MV-4-11 (cell line): ENCODE measurements at regions not wholly inside any gene's neighbourhood (a gene's known extent, or its start where the extent isn't known, plus 50 kb on each side); places are given as distances from the start of the nearest gene placed in this dataset.
"Not testable (repeated sequence)": the region's sequence is repeated elsewhere in the genome, so short reads cannot be mapped to it uniquely, and the experiment has no call there.

ENCODE experiments used
- DNase-seq: peaks from one replicate; lab custom pipeline; 2025; lab: John Stamatoyannopoulos, UW

- DNase-seq = no peak
Measured at GRCh38 chr7:119105381-119105780, 880.9 kb downstream of the ANKRD7 start.

DNA sequence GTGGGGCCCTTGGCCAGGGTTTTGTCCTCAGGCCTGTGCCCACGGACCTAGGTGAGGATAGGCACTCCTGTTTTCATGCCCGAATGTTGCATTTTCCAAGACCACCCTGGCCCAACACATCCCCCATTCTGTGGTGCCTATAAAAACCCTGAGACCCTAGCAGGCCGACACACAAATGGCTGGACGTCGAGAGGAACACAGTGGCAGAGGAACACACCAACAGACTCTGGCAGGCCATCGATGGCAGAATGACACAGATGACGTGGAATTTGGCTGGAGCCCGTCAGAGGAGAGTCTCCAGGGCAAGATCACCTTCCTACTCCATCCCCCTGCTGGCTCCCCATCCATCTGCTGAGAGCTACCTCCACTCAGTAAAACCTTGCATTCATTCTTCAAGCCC is 898.8 kb downstream of the ANKRD7 start:
- no peak for DNase-seq

- DNase-seq = no peak
Measured at GRCh38 chr7:119127706-119128105, 903.2 kb downstream of the ANKRD7 start.

DNA sequence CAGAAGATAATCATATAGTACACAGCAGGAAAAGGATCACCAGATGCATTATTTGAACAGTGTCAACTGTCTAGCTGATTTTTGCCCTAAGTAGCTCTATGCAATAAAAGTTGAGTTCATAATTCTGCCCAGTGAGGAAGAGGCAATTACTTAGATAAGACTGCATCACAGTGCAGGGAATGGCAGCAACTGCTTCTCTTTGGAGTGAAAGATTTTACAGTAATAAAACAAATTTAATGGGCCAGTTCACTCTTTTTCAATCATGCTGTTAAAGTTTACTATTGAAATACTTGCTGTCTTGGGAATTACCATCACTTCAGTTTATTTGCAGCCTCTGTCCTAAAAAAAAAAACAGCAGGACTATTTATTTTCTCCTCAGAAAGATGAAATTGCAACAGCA is 907.9 kb downstream of the ANKRD7 start:
- DNase-seq = no peak

- no peak for DNase-seq
Measured at GRCh38 chr7:119167431-119167830, 942.9 kb downstream of the ANKRD7 start.

DNA sequence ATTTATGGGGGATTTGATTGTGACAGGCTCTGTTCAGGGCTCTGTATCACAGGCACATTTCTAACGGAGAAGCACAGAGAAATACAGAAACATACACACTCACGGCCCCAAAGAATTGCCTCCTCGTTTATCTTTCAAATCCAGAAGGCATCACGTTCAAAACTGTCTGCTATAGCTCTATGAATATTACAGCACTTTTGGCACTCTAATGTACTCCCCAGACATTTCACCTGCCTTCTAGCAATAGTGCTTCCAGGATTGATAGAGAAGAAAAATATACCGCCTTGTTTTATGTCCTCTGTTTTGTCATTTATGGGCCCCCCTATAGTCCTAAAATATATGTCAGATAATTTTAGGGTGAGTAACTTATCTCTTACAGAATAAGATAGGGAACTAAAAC is 947.5 kb downstream of the ANKRD7 start:
- DNase-seq = no peak

GRCh38 chr7:119175911-119176627 is 951.6 kb downstream of the ANKRD7 start:
- peak; percentile 62 for DNase-seq

DNA sequence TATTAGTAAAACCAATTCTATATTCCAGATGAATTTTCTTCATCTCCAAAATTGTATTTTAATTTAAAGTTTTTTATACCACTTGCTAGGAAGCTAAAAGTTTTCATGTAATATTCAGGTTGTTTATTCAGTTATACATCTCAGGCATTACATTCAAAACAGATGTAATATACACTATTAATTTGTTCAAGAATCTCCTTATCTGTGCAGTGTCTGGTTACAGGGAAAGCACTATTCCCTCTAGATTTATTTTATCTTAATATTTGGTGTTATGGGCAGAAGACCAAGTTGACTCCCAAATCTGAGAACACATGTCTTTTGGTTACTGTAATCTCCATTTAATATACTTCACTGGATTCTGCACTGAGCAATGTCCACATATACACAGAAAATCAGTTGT is 953.4 kb downstream of the ANKRD7 start:
- DNase-seq = no peak

- DNase-seq = no peak
Measured at GRCh38 chr7:119184124-119184788, 959.8 kb downstream of the ANKRD7 start.

GRCh38 chr7:119196183-119196582 is 971.7 kb downstream of the ANKRD7 start:
- no peak for DNase-seq

- DNase-seq = no peak
Measured at GRCh38 chr7:119197172-119197876, 972.8 kb downstream of the ANKRD7 start.

DNA sequence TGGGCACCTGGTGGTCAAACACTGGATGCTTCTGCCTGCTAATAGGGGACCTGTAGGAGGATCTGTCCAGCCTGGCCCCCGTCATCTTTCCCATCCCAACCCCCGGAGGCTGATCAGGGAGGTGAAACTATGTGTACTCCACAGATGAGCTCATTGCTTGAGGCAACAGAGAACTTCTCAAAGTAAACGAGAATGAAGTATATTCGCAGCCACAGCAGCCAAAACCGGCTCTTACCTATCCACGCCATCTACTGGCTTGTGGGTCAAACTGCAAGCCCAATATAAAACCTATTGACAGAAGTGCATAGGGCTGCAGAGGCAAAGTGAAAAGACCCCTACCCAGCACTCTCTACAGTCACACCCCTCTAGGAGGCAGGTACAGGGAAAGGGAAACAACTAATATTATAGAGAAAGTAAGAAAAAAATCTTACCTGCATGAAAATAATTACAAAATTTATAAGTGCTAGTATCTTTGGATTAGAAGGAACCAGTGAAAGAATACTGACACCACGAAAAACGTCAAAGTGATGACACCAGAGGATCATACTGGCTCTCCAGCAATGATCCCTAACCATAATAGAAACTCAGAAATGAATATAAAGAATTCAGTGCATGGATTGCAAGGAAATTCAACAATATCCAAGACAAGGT is 973.5 kb downstream of the ANKRD7 start:
- peak; percentile 58 for DNase-seq

GRCh38 chr7:119219663-119220062 is 995.2 kb downstream of the ANKRD7 start:
- no peak for DNase-seq

GRCh38 chr7:119223930-119224329 is 999.4 kb downstream of the ANKRD7 start:
- DNase-seq = no peak

- no peak for DNase-seq
Measured at GRCh38 chr7:119228482-119228881, 1004.0 kb downstream of the ANKRD7 start.

GRCh38 chr7:119232091-119232490 is 1007.6 kb downstream of the ANKRD7 start:
- DNase-seq = no peak

DNA sequence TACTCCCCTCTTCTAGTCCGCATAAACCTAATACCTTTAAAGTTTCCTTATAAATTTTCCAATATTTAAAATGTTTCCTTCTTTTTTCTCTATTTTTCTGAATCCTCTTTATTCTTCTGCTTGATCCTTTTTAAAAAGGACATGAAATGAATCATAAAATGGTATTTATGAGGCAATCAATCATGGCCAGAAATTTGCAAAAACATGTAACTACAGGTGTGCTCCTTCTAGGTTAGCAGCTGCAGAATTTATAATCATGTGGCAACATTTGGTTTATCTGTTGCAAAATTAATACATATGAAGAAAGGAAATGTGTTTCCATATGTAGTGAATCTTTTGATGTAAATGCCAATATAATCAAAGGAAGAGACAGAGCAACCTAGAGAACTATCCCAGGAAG is 1008.5 kb downstream of the ANKRD7 start:
- no peak for DNase-seq

GRCh38 chr7:119252962-119253361 is 1020.0 kb upstream of the KCND2 start:
- DNase-seq = no peak

GRCh38 chr7:119254742-119255141 is 1018.2 kb upstream of the KCND2 start:
- no peak for DNase-seq

- no peak for DNase-seq
Measured at GRCh38 chr7:119256001-119256400, 1017.0 kb upstream of the KCND2 start.

DNA sequence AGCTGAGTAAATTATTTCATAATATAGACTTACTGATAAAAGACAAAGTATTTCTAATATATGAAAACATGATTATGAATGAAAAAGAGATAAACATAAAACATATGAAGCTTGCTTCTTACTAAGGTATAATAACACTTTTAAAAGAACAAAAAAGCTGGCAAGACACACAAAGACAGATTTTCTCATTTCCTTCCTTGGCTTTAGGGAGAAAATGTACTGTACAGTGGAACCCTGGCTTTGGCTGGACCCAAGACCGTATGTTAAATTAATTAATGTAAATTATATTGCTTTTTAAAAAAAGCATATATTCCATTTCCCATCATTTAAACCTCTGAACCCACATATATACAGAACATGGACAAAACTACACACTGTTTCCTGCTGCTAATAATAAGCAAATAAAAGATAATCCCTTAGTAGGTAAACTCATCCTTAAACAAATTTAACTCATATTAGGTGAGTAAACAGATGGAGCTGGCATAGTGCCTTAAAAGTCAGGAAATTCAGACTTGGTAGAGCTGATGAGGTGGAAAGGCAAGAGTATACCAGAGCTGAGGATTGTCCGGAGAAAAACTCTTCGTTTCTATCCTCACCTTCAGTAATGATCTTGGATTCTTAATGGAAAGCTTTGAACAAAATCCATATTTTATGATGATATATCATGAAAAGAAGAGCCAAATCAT is 1016.4 kb upstream of the KCND2 start:
- DNase-seq = no peak

- DNase-seq = not testable (repeated sequence)
Measured at GRCh38 chr7:119266790-119267189, 1006.2 kb upstream of the KCND2 start.
